ENCODE measurements at regions not wholly inside any gene's neighbourhood (a gene's known extent, or its start where the extent isn't known, plus 50 kb on each side); places are given as distances from the start of the nearest gene placed in this dataset.

DNA sequence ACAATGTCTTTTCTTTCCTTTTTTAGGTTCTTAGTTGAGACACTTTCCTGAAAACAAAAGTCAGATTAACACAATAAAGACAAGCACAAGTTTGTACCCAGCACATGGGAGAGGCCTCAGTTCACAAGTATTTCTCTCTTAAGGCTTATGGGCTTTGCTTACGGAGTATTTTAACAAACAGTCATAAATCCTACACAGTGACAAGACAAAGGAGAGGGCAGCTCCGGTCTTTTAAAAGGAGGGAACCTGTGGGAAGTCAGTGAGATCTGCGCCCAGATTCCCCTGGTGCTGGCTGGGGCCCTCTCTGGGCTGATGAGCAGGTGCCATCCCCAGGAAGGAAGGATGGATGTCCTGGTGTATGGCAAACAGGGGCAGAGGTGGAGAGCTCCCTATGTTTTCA is 398.6 kb downstream of the ACTR3B start:
- H3K4me3 Mint-ChIP-seq (ENCODE audit: unreplicated experiment): no peak overlapping the region
- TF ChIP-seq, protein P1, sequence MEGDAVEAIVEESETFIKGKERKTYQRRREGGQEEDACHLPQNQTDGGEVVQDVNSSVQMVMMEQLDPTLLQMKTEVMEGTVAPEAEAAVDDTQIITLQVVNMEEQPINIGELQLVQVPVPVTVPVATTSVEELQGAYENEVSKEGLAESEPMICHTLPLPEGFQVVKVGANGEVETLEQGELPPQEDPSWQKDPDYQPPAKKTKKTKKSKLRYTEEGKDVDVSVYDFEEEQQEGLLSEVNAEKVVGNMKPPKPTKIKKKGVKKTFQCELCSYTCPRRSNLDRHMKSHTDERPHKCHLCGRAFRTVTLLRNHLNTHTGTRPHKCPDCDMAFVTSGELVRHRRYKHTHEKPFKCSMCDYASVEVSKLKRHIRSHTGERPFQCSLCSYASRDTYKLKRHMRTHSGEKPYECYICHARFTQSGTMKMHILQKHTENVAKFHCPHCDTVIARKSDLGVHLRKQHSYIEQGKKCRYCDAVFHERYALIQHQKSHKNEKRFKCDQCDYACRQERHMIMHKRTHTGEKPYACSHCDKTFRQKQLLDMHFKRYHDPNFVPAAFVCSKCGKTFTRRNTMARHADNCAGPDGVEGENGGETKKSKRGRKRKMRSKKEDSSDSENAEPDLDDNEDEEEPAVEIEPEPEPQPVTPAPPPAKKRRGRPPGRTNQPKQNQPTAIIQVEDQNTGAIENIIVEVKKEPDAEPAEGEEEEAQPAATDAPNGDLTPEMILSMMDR (IDR thresholded peaks at IDR 0.05; ENCODE audit: unreplicated experiment): no peak
- no peak for DNase-seq (ENCODE audit: unreplicated experiment)
- CTCF ChIA-PET: no interaction called here
- H3K4me1 Mint-ChIP-seq (ENCODE audit: insufficient read depth, unreplicated experiment): peaks cover 4% of the 10 kb centered on the region
- no peaks in the 10 kb centered on the region for H3K36me3 Mint-ChIP-seq (ENCODE audit: insufficient read depth, unreplicated experiment)
- H3K27me3 Mint-ChIP-seq (ENCODE audit: insufficient read depth, unreplicated experiment): no peaks in the 10 kb centered on the region
- peaks cover 7% of the 10 kb centered on the region for H3K9me3 Mint-ChIP-seq (ENCODE audit: unreplicated experiment)
- POLR2A ChIA-PET: no interaction called here
- BruUV-seq (replicated peaks): no TSS peak
- intact Hi-C loops (cut with micrococcal nuclease): no loop called here
- H3K27ac Mint-ChIP-seq (ENCODE audit: low read depth, unreplicated experiment): no peak overlapping the region

DNA sequence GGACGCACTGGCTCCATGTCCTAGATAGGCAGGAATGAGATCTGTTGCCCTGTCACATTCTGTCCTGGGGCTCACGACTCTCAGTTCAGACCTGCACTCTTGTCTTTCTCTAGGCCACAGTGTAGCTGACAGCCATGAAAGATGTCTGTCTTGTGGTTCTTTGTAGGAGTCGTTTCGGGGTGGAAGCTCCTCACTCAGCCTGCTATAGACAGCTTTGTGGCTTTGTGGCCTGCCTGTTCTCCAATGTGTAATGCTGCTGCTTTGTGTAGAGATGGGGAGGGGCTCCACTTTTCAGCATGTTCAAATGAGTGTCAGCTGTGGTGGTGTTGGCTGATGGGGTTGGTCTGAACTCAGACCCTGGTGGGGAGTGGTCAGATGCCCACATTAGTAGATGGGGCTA is 410.7 kb downstream of the ACTR3B start:
- Mint-ChIP-seq H3K9me3 (ENCODE audit: unreplicated experiment) (peaks cover 8% of the 10 kb centered on the region), H3K27me3 (ENCODE audit: insufficient read depth, unreplicated experiment) (no peaks in the 10 kb centered on the region)
- CTCF ChIA-PET: interaction anchor here (0.5 kb wide), 1 partner anchor 328 kb away, joined by 3 read pairs; no protein-coding TSS in a partner anchor

DNA sequence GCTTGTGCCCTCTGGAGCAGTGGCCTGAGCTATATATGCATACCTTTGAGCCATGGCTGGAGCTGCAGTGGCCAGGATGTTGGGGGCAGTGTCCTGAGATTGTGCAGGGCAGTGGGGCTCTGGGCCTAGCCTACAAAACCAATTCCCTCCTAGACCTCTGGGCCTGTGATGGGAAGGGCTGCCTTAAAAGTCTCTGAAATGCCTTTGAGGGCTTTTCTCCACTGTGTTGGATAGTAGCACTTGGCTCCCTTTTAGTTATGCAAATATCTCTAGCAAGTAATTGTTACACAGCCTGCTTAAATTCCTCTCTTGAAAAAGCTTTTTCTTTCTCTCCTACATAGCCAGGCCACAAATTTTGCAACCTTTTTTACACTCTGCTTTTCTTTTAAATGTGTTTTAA is 426.4 kb downstream of the ACTR3B start:
- BruUV-seq (replicated peaks): no TSS peak
- H3K9me3 Mint-ChIP-seq (ENCODE audit: unreplicated experiment): peaks cover 15% of the 10 kb centered on the region
- CTCF ChIA-PET: no interaction called here

More for the DNA sequence above, 410.7 kb downstream of the ACTR3B start:
- DNase-seq (ENCODE audit: unreplicated experiment): no peak
- Mint-ChIP-seq H3K27ac (ENCODE audit: low read depth, unreplicated experiment) (no peak overlapping the region), H3K4me3 (ENCODE audit: unreplicated experiment) (no peak overlapping the region), H3K36me3 (ENCODE audit: insufficient read depth, unreplicated experiment) (no peaks in the 10 kb centered on the region), H3K4me1 (ENCODE audit: insufficient read depth, unreplicated experiment) (no peaks in the 10 kb centered on the region)
- BruUV-seq (replicated peaks): no TSS peak
- TF ChIP-seq, protein P1 (IDR thresholded peaks at IDR 0.05; ENCODE audit: unreplicated experiment): no peak
- POLR2A ChIA-PET: no interaction called here
- intact Hi-C loops (cut with micrococcal nuclease): no loop called here

DNA sequence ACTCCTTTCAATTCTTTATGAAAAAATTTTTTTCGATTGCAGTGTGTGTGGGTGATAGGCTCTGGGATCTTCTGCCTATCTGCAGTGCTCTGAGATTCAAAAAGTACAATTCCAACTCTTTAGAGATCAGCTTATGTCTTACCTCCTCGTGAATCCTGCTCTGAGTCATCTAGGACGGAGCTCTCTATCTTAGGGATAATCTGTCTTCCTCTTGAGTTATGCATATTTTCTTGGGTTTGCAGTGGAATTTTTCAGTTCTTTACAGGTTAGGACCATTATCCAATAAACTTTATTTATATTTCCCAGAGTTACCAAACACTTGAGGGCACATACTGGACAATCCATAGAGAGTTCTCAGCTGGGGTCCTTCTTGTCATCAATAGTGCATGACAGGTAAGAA is 428.6 kb downstream of the ACTR3B start:
- ChIA-PET POLR2A (no interaction called here), CTCF (interaction anchor here (0.7 kb wide), 1 partner anchor 304 kb away, joined by 3 read pairs; no protein-coding TSS in a partner anchor)
- Mint-ChIP-seq H3K27me3 (ENCODE audit: insufficient read depth, unreplicated experiment) (no peaks in the 10 kb centered on the region), H3K27ac (ENCODE audit: low read depth, unreplicated experiment) (no peak overlapping the region), H3K36me3 (ENCODE audit: insufficient read depth, unreplicated experiment) (no peaks in the 10 kb centered on the region), H3K9me3 (ENCODE audit: unreplicated experiment) (peaks cover 15% of the 10 kb centered on the region), H3K4me1 (ENCODE audit: insufficient read depth, unreplicated experiment) (no peaks in the 10 kb centered on the region), H3K4me3 (ENCODE audit: unreplicated experiment) (no peak overlapping the region)
- TF ChIP-seq, protein P1 (IDR thresholded peaks at IDR 0.05; ENCODE audit: unreplicated experiment): no peak
- intact Hi-C loops (cut with micrococcal nuclease): no loop called here
- DNase-seq (ENCODE audit: unreplicated experiment): no peak
- BruUV-seq (replicated peaks): no TSS peak

More for the DNA sequence above, 426.4 kb downstream of the ACTR3B start:
- intact Hi-C loops (cut with micrococcal nuclease): no loop called here
- no peak overlapping the region for H3K4me3 Mint-ChIP-seq (ENCODE audit: unreplicated experiment)
- no peaks in the 10 kb centered on the region for H3K4me1 Mint-ChIP-seq (ENCODE audit: insufficient read depth, unreplicated experiment)
- POLR2A ChIA-PET: no interaction called here
- no peaks in the 10 kb centered on the region for H3K27me3 Mint-ChIP-seq (ENCODE audit: insufficient read depth, unreplicated experiment)
- no peaks in the 10 kb centered on the region for H3K36me3 Mint-ChIP-seq (ENCODE audit: insufficient read depth, unreplicated experiment)
- TF ChIP-seq, protein P1 (IDR thresholded peaks at IDR 0.05; ENCODE audit: unreplicated experiment): no peak
- DNase-seq (ENCODE audit: unreplicated experiment): no peak
- H3K27ac Mint-ChIP-seq (ENCODE audit: low read depth, unreplicated experiment): no peak overlapping the region
